CD4-positive, alpha-beta T cell (primary cell): ENCODE measurements at regions not wholly inside any gene's neighbourhood (a gene's known extent, or its start where the extent isn't known, plus 50 kb on each side); places are given as distances from the start of the nearest gene placed in this dataset.

Experiments used
- ATAC-seq: fragments of 200-7000 bp; cut with Tn5 transposase; one replicate; pipeline ENCODE4 v1.10.0; 2022; ENCODE audit warnings: mild to moderate bottlenecking; ENCODE audit not compliant: poor library complexity
- CTCF ChIA-PET: fragments of 350-600 bp; sonication (Branson Sonifier 250); formaldehyde crosslinking; loops from one replicate; lab custom pipeline; 2021; ENCODE audit warnings: antibody characterized with exemption, inconsistent platforms; lab: Charles Lee
- POLR2A ChIA-PET: fragments of 350-600 bp; sonication (Branson Sonifier 250); formaldehyde crosslinking; loops from one replicate; lab custom pipeline; 2021; ENCODE audit warnings: antibody characterized with exemption, inconsistent platforms; lab: Charles Lee
- DNase-seq, 14 experiments: peaks; one replicate each; pipeline ENCODE4 v3.0.0-alpha.2; 2013 to 2020; ENCODE audit warnings: mixed read lengths in 2 of 14
- H3K27ac ChIP-seq, 2 donors: one replicate each; pipeline versions ENCODE4 v1.5.1 to v1.7.0; 2013; ENCODE audit warnings: low read length in 2 of 2, low read depth in 1 of 2, mild to moderate bottlenecking in 1 of 2
- H3K27me3 ChIP-seq, 2 experiments: 1 replicate in 1 of 2; 2 replicates in 1 of 2; pipeline versions ENCODE4 v1.6.1 to v1.7.0; 2013; ENCODE audit warnings: low read length in 2 of 2, control low read depth in 1 of 2, mild to moderate bottlenecking in 1 of 2, moderate library complexity in 1 of 2; ENCODE audit not compliant: insufficient read depth in 2 of 2, control insufficient read depth in 1 of 2
- H3K36me3 ChIP-seq: one replicate; pipeline ENCODE4 v1.6.1; 2013; ENCODE audit warnings: low read length, control low read depth; ENCODE audit not compliant: insufficient read depth
- H3K4me1 ChIP-seq: one replicate; pipeline ENCODE4 v1.6.1; 2013; ENCODE audit warnings: low read length, control low read depth; ENCODE audit not compliant: insufficient read depth
- H3K4me3 ChIP-seq: one replicate; pipeline ENCODE4 v1.5.1; 2013; ENCODE audit warnings: mild to moderate bottlenecking, low read length, moderate library complexity
- H3K9me3 ChIP-seq, 2 experiments: 1 replicate in 1 of 2; 2 replicates in 1 of 2; pipeline versions ENCODE4 v1.6.1 to v1.7.0; 2013; ENCODE audit warnings: low read length in 2 of 2, mild to moderate bottlenecking in 2 of 2, control low read depth in 1 of 2, moderate library complexity in 1 of 2; ENCODE audit not compliant: control insufficient read depth in 1 of 2, insufficient read depth in 1 of 2
- H3K27ac Mint-ChIP-seq: one replicate; pipeline ENCODE4 v1.8.0; 2020; ENCODE audit warnings: mixed read lengths
- H3K27me3 Mint-ChIP-seq: one replicate; pipeline ENCODE4 v1.8.0; 2021; ENCODE audit warnings: mixed read lengths
- H3K36me3 Mint-ChIP-seq: one replicate; pipeline ENCODE4 v1.8.0; 2021; ENCODE audit warnings: low read depth, mixed read lengths
- H3K4me1 Mint-ChIP-seq: one replicate; pipeline ENCODE4 v1.8.0; 2021; ENCODE audit warnings: low read depth, mixed read lengths
- H3K4me3 Mint-ChIP-seq: one replicate; pipeline ENCODE4 v1.8.0; 2020; ENCODE audit warnings: mild to moderate bottlenecking, mixed read lengths
- H3K9me3 Mint-ChIP-seq: one replicate; pipeline ENCODE4 v1.8.0; 2020; ENCODE audit warnings: mixed read lengths
- intact Hi-C, 2 experiments: fragments of 100-400 bp; cut with DNase I in 1 of 2; cut with micrococcal nuclease in 1 of 2; formaldehyde crosslinking; loops; one replicate each; pipeline versions ENCODE4 v1.15.1 to v1.9.0; 2023 to 2025; cut with DNase I, micrococcal nuclease
- TF ChIP-seq, protein P1 (sequence below): fragments of 200-600 bp; IDR thresholded peaks from one replicate; pipeline ENCODE4 v1.8.0; 2022; ENCODE audit warnings: antibody characterized with exemption, mild to moderate bottlenecking

DNA sequence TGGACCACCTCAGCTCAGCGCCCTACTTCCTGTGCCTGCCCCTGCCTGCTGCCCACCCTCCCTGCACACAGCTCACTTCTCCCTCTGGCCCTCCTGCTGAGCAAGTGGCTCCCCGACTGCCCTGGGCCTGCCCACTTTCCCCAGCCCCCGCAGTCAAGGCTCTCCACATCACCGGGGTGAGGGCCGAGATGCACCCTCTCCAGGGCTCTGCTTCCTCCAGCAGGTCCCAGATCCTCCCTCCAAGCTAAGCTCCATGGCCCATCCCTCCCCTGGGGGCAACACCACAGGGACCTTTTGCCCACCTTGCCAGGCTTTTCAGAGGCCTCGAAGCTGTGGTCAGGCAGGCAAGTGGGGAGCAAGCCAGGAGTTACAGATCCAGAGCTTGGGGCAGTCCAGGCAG lies 820.2 kb downstream of the KCNJ18 start:
- ChIA-PET POLR2A (no interaction called here), CTCF (no interaction called here)
- Mint-ChIP-seq H3K27ac (no peak overlapping the region), H3K4me3 (no peak overlapping the region), H3K4me1 (no peaks in the 10 kb centered on the region), H3K36me3 (no peaks in the 10 kb centered on the region), H3K27me3 (no peaks in the 10 kb centered on the region), H3K9me3 (peaks cover 7% of the 10 kb centered on the region)
- Histone ChIP-seq H3K4me3 (no peak overlapping the region), H3K27ac (no peak overlapping the region), H3K36me3 (no peaks in the 10 kb centered on the region), H3K9me3 (peaks cover 5 to 54% of the 10 kb centered on the region in 2 experiments), H3K4me1 (no peaks in the 10 kb centered on the region), H3K27me3 (no peaks in the 10 kb centered on the region)
- DNase-seq (no peak), ATAC-seq (no peak)
- TF ChIP-seq, protein P1, sequence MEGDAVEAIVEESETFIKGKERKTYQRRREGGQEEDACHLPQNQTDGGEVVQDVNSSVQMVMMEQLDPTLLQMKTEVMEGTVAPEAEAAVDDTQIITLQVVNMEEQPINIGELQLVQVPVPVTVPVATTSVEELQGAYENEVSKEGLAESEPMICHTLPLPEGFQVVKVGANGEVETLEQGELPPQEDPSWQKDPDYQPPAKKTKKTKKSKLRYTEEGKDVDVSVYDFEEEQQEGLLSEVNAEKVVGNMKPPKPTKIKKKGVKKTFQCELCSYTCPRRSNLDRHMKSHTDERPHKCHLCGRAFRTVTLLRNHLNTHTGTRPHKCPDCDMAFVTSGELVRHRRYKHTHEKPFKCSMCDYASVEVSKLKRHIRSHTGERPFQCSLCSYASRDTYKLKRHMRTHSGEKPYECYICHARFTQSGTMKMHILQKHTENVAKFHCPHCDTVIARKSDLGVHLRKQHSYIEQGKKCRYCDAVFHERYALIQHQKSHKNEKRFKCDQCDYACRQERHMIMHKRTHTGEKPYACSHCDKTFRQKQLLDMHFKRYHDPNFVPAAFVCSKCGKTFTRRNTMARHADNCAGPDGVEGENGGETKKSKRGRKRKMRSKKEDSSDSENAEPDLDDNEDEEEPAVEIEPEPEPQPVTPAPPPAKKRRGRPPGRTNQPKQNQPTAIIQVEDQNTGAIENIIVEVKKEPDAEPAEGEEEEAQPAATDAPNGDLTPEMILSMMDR, result no peak
- intact Hi-C loops, result no loop called here

DNA sequence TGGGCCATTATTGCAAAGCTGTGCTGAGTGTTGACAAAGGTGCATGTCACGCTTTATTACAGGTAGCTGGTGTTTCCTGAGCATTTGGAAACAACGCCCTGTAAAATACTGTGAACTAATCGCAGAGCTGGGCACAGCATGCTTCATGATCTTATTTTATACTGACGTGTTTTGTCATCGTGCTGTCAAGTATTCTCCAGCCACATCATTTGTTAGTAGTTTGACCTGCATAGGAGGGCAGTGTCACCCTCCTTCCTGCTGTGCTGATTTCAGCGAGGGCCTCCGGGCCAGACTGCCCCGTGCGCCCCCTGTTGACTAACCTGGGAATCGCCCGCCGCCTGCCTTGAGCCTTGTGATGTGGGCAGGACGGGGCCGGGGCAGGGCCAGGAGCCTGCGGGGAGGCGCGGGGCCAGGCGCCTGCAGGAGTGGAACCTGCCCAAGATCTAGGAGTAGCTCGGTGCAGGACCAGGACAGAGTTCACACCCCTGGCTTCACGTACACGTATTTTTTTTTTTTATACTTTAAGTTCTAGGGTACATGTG lies 820.7 kb downstream of the KCNJ18 start:
- H3K27me3 ChIP-seq, result no peaks in the 10 kb centered on the region
- Mint-ChIP-seq H3K27me3 (no peaks in the 10 kb centered on the region), H3K27ac (no peak overlapping the region), H3K9me3 (peaks cover 7% of the 10 kb centered on the region), H3K4me3 (no peak overlapping the region), H3K36me3 (no peaks in the 10 kb centered on the region), H3K4me1 (no peaks in the 10 kb centered on the region)
- ChIA-PET POLR2A (no interaction called here), CTCF (no interaction called here)
- intact Hi-C loops, result no loop called here
- DNase-seq, result no peak
- TF ChIP-seq, protein P1, result no peak
- H3K4me3 ChIP-seq, result no peak overlapping the region
- H3K36me3 ChIP-seq, result no peaks in the 10 kb centered on the region
- ATAC-seq, result no peak
- no peak overlapping the region for H3K27ac ChIP-seq
- peaks cover 5 to 54% of the 10 kb centered on the region in 2 experiments for H3K9me3 ChIP-seq
- H3K4me1 ChIP-seq, result no peaks in the 10 kb centered on the region

DNA sequence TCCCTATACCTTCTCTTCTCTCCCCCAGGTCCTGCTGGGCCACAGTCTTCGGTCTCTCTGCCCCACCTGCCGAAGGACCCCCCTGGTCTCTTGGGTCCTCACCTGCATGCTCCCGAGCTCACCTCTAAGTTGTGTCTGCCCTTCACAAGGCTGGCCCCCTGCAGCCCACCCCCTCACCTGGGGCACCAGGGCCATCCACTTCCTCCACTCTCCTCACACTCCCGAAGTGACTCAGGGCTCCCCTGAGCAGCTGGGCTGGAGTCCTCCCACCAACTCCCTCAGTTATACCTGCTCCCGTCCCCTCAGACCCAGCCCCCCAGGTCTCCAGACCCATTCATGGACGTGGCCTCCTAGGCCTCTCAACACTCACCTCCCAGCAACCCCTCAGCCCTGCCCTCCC lies 822.0 kb downstream of the KCNJ18 start:
- Histone ChIP-seq H3K4me1 (no peaks in the 10 kb centered on the region), H3K4me3 (no peak overlapping the region), H3K27me3 (no peaks in the 10 kb centered on the region), H3K36me3 (no peaks in the 10 kb centered on the region), H3K27ac (no peak overlapping the region), H3K9me3 (peaks cover 5 to 57% of the 10 kb centered on the region in 2 experiments)
- CTCF ChIA-PET, result no interaction called here
- DNase-seq (no peak), ATAC-seq (no peak)
- Mint-ChIP-seq H3K27ac (no peak overlapping the region), H3K36me3 (no peaks in the 10 kb centered on the region), H3K4me1 (no peaks in the 10 kb centered on the region), H3K9me3 (peaks cover 7% of the 10 kb centered on the region), H3K4me3 (no peak overlapping the region), H3K27me3 (no peaks in the 10 kb centered on the region)
- POLR2A ChIA-PET, result no interaction called here
- intact Hi-C loops, result no loop called here
- TF ChIP-seq, protein P1, result no peak
